ENCODE measurements at regions not wholly inside any gene's neighbourhood (a gene's known extent, or its start where the extent isn't known, plus 50 kb on each side); places are given as distances from the start of the nearest gene placed in this dataset.

- no peaks in the 10 kb centered on the region for H3K27me3 ChIP-seq (ENCODE audit: control insufficient read depth, insufficient read depth, low read length)
- H3K36me3 ChIP-seq (ENCODE audit: control insufficient read depth, insufficient read depth, low read length), result no peaks in the 10 kb centered on the region
- DNase-seq (ENCODE audit: low read depth), result peak; percentile 4
- H3K4me3 ChIP-seq (ENCODE audit: low read depth, low read length), result no peak overlapping the region
- TF ChIP-seq CTCF (IDR thresholded peaks at IDR 0.05; ENCODE audit: insufficient read depth, low read length, poor library complexity, severe bottlenecking), result no peak
These were observed 131.3 kb downstream of the CYB561 start for GRCh38 chr17:63314761-63315160.

- H3K36me3 ChIP-seq (ENCODE audit: control insufficient read depth, insufficient read depth, low read length), result no peaks in the 10 kb centered on the region
- TF ChIP-seq CTCF (IDR thresholded peaks at IDR 0.05; ENCODE audit: insufficient read depth, low read length, poor library complexity, severe bottlenecking), result no peak
- DNase-seq (ENCODE audit: low read depth), result no peak
- H3K27me3 ChIP-seq (ENCODE audit: control insufficient read depth, insufficient read depth, low read length), result no peaks in the 10 kb centered on the region
- H3K4me3 ChIP-seq (ENCODE audit: low read depth, low read length), result no peak overlapping the region
These were observed 130.0 kb downstream of the CYB561 start for GRCh38 chr17:63316100-63316499.

GRCh38 chr17:63317166-63317840 lies 128.8 kb downstream of the CYB561 start:
- no peak for TF ChIP-seq CTCF (IDR thresholded peaks at IDR 0.05; ENCODE audit: insufficient read depth, low read length, poor library complexity, severe bottlenecking)
- no peaks in the 10 kb centered on the region for H3K27me3 ChIP-seq (ENCODE audit: control insufficient read depth, insufficient read depth, low read length)
- no peaks in the 10 kb centered on the region for H3K36me3 ChIP-seq (ENCODE audit: control insufficient read depth, insufficient read depth, low read length)
- no peak for DNase-seq (ENCODE audit: low read depth)
- no peak overlapping the region for H3K4me3 ChIP-seq (ENCODE audit: low read depth, low read length)

- Histone ChIP-seq H3K27me3 (ENCODE audit: control insufficient read depth, insufficient read depth, low read length) (no peaks in the 10 kb centered on the region), H3K4me3 (ENCODE audit: low read depth, low read length) (no peak overlapping the region), H3K36me3 (ENCODE audit: control insufficient read depth, insufficient read depth, low read length) (no peaks in the 10 kb centered on the region)
- no peak for TF ChIP-seq CTCF (IDR thresholded peaks at IDR 0.05; ENCODE audit: insufficient read depth, low read length, poor library complexity, severe bottlenecking)
- no peak for DNase-seq (ENCODE audit: low read depth)
These were observed 120.3 kb downstream of the CYB561 start for GRCh38 chr17:63325808-63326207.

GRCh38 chr17:63329876-63330275 lies 116.2 kb downstream of the CYB561 start:
- Histone ChIP-seq H3K4me3 (ENCODE audit: low read depth, low read length) (no peak overlapping the region), H3K36me3 (ENCODE audit: control insufficient read depth, insufficient read depth, low read length) (no peaks in the 10 kb centered on the region)

More at GRCh38 chr17:63329876-63330275, 116.2 kb downstream of the CYB561 start:
- H3K27me3 ChIP-seq (ENCODE audit: control insufficient read depth, insufficient read depth, low read length), result no peaks in the 10 kb centered on the region
- TF ChIP-seq CTCF (IDR thresholded peaks at IDR 0.05; ENCODE audit: insufficient read depth, low read length, poor library complexity, severe bottlenecking), result no peak
- no peak for DNase-seq (ENCODE audit: low read depth)

Data from kidney epithelial cell (primary cell).